ENCODE measurements at regions not wholly inside any gene's neighbourhood (a gene's known extent, or its start where the extent isn't known, plus 50 kb on each side); places are given as distances from the start of the nearest gene placed in this dataset.

- DNase-seq (ENCODE audit: low spot score), result no peak
These were observed 687.9 kb downstream of the ARAP2 start for GRCh38 chr4:35556387-35556786.

GRCh38 chr4:35559559-35560365 is 684.6 kb downstream of the ARAP2 start:
- no peak for DNase-seq (ENCODE audit: low spot score)

GRCh38 chr4:35562861-35563260 is 681.5 kb downstream of the ARAP2 start:
- no peak for DNase-seq (ENCODE audit: low spot score)

- DNase-seq (ENCODE audit: low spot score), result no peak
These were observed 678.7 kb downstream of the ARAP2 start for GRCh38 chr4:35565640-35566039.

GRCh38 chr4:35591035-35591434 is 653.3 kb downstream of the ARAP2 start:
- no peak for DNase-seq (ENCODE audit: low spot score)

GRCh38 chr4:35604252-35604651 is 640.1 kb downstream of the ARAP2 start:
- DNase-seq (ENCODE audit: low spot score), result no peak

- DNase-seq (ENCODE audit: low spot score), result no peak
These were observed 639.6 kb downstream of the ARAP2 start for GRCh38 chr4:35604724-35605123.

GRCh38 chr4:35608205-35608604 is 636.1 kb downstream of the ARAP2 start:
- DNase-seq (ENCODE audit: low spot score), result no peak

- no peak for DNase-seq (ENCODE audit: low spot score)
These were observed 630.2 kb downstream of the ARAP2 start for GRCh38 chr4:35614120-35614519.

GRCh38 chr4:35639929-35640328 is 604.4 kb downstream of the ARAP2 start:
- no peak for DNase-seq (ENCODE audit: low spot score)

- no peak for DNase-seq (ENCODE audit: low spot score)
These were observed 600.7 kb downstream of the ARAP2 start for GRCh38 chr4:35643661-35644060.

GRCh38 chr4:35644591-35644990 is 599.7 kb downstream of the ARAP2 start:
- DNase-seq (ENCODE audit: low spot score), result no peak

GRCh38 chr4:35649011-35649410 is 595.3 kb downstream of the ARAP2 start:
- DNase-seq (ENCODE audit: low spot score), result no peak

- DNase-seq (ENCODE audit: low spot score), result no peak
These were observed 594.5 kb downstream of the ARAP2 start for GRCh38 chr4:35649778-35650177.

GRCh38 chr4:35652197-35652596 is 592.1 kb downstream of the ARAP2 start:
- DNase-seq (ENCODE audit: low spot score), result no peak

- no peak for DNase-seq (ENCODE audit: low spot score)
These were observed 590.9 kb downstream of the ARAP2 start for GRCh38 chr4:35653451-35653850.

GRCh38 chr4:35673137-35673536 is 571.2 kb downstream of the ARAP2 start:
- no peak for DNase-seq (ENCODE audit: low spot score)

GRCh38 chr4:35684755-35685154 is 559.6 kb downstream of the ARAP2 start:
- DNase-seq (ENCODE audit: low spot score), result no peak

- DNase-seq (ENCODE audit: low spot score), result no peak
These were observed 554.4 kb downstream of the ARAP2 start for GRCh38 chr4:35689870-35690269.

- DNase-seq (ENCODE audit: low spot score), result no peak
These were observed 554.0 kb downstream of the ARAP2 start for GRCh38 chr4:35690271-35690670.

GRCh38 chr4:35695003-35695402 is 549.3 kb downstream of the ARAP2 start:
- DNase-seq (ENCODE audit: low spot score), result no peak

- no peak for DNase-seq (ENCODE audit: low spot score)
These were observed 548.9 kb downstream of the ARAP2 start for GRCh38 chr4:35695421-35695820.

- DNase-seq (ENCODE audit: low spot score), result no peak
These were observed 547.0 kb downstream of the ARAP2 start for GRCh38 chr4:35697210-35697736.

- DNase-seq (ENCODE audit: low spot score), result no peak
These were observed 543.7 kb downstream of the ARAP2 start for GRCh38 chr4:35700663-35701062.
